ENCODE measurements at regions not wholly inside any gene's neighbourhood (a gene's known extent, or its start where the extent isn't known, plus 50 kb on each side); places are given as distances from the start of the nearest gene placed in this dataset.
"Not testable (repeated sequence)": the region's sequence is repeated elsewhere in the genome, so short reads cannot be mapped to it uniquely, and the experiment has no call there.

DNA sequence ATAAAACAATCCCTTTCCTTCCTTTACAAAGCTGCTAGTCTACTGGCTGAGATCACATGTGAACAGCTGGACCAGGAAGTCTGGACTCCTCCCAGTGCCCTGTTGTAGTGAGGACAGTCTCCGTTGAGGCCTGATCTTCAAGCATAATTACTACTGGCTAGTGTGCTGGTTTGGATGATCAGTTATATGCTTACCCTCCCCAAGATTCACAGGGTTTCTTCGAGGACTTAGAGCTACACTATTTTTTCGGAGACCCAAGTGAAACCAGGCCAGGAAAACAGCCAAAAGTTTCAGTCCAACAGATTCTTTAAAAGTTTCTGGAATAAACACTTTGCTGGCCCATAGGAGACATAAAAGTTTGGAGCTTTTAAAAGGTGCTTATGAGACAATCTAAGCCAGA, 194.9 kb upstream of the CDH11 start:
- H3K9me3 ChIP-seq (ENCODE audit: control insufficient read depth, low read length) = no peaks in the 10 kb centered on the region
- no peaks in the 10 kb centered on the region for H3K27me3 ChIP-seq (ENCODE audit: control insufficient read depth, insufficient read depth, low read length, poor library complexity, severe bottlenecking)
- no peak overlapping the region for H3K27ac ChIP-seq (ENCODE audit: insufficient read depth, low read depth, low read length, poor library complexity, severe bottlenecking)
- 85 to 95% methylated on average over 3 of the region's 3 CpGs for WGBS, 2 experiments
- H3K4me1 ChIP-seq (ENCODE audit: control insufficient read depth, insufficient read depth, low read length) = peaks cover 15% of the 10 kb centered on the region
- no peak overlapping the region for H3K4me3 ChIP-seq (ENCODE audit: insufficient read depth, low read depth, low read length)
- H3K36me3 ChIP-seq (ENCODE audit: control insufficient read depth, insufficient read depth, low read length) = no peaks in the 10 kb centered on the region

GRCh38 chr16:65315081-65315780, 193.4 kb upstream of the CDH11 start:
- Histone ChIP-seq H3K36me3 (ENCODE audit: control insufficient read depth, insufficient read depth, low read length) (no peaks in the 10 kb centered on the region), H3K4me1 (ENCODE audit: control insufficient read depth, insufficient read depth, low read length) (peaks cover 15% of the 10 kb centered on the region), H3K27me3 (ENCODE audit: control insufficient read depth, insufficient read depth, low read length, poor library complexity, severe bottlenecking) (no peaks in the 10 kb centered on the region), H3K9me3 (ENCODE audit: control insufficient read depth, low read length) (no peaks in the 10 kb centered on the region), H3K27ac (ENCODE audit: insufficient read depth, low read depth, low read length, poor library complexity, severe bottlenecking) (no peak overlapping the region), H3K4me3 (ENCODE audit: insufficient read depth, low read depth, low read length) (no peak overlapping the region)
- 94 to 96% methylated on average over 7 of the region's 7 CpGs for WGBS, 2 experiments

DNA sequence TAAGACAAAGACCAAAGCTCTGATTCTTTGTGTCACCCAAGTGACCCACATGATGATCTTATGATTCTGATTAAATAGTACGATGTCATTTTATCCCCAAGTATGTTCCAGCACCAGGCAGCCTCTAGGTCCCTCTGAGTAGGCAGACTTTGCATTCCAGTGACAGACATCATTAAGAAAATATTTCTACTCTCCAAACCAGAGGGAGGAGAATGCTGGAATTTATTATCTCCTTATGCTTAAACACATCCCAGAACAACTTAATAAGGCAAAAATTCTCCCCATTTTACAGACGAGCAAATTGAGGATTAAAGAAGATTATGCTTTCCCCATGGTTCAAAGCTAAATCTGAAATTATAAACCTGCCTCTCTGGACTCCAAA, 192.8 kb upstream of the CDH11 start:
- WGBS, 2 experiments = 94 to 97% methylated on average over 2 of the region's 2 CpGs
- no peaks in the 10 kb centered on the region for H3K27me3 ChIP-seq (ENCODE audit: control insufficient read depth, insufficient read depth, low read length, poor library complexity, severe bottlenecking)
- no peak overlapping the region for H3K4me3 ChIP-seq (ENCODE audit: insufficient read depth, low read depth, low read length)
- no peaks in the 10 kb centered on the region for H3K9me3 ChIP-seq (ENCODE audit: control insufficient read depth, low read length)
- no peaks in the 10 kb centered on the region for H3K36me3 ChIP-seq (ENCODE audit: control insufficient read depth, insufficient read depth, low read length)
- peaks cover 12% of the 10 kb centered on the region for H3K4me1 ChIP-seq (ENCODE audit: control insufficient read depth, insufficient read depth, low read length)
- H3K27ac ChIP-seq (ENCODE audit: insufficient read depth, low read depth, low read length, poor library complexity, severe bottlenecking) = no peak overlapping the region

GRCh38 chr16:65313936-65314626, 192.2 kb upstream of the CDH11 start:
- Histone ChIP-seq H3K9me3 (ENCODE audit: control insufficient read depth, low read length) (no peaks in the 10 kb centered on the region), H3K36me3 (ENCODE audit: control insufficient read depth, insufficient read depth, low read length) (no peaks in the 10 kb centered on the region), H3K4me3 (ENCODE audit: insufficient read depth, low read depth, low read length) (no peak overlapping the region), H3K27me3 (ENCODE audit: control insufficient read depth, insufficient read depth, low read length, poor library complexity, severe bottlenecking) (no peaks in the 10 kb centered on the region), H3K4me1 (ENCODE audit: control insufficient read depth, insufficient read depth, low read length) (peaks cover 10% of the 10 kb centered on the region), H3K27ac (ENCODE audit: insufficient read depth, low read depth, low read length, poor library complexity, severe bottlenecking) (no peak overlapping the region)
- WGBS, 2 experiments = 90 to 94% methylated on average over 4 to 5 of the region's 5 CpGs

DNA sequence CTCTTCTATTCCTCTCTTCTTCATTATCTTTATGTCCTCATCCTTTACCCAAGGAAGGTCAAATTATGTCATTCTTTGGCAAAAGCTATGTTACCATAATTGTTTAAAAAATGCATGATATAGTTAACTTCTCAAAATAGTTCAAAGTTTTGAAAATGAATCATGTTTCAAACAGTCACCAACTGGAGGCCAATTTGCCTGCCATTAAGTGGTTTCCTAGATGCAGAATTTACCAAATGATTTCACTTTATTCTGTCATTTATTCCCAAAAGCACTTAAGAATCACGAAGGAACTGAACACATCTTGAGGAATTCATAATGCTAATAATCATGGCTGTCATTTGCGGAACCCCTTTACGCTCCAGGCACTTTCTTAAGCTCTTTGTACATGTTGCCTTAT, 190.9 kb upstream of the CDH11 start:
- Histone ChIP-seq H3K4me3 (ENCODE audit: insufficient read depth, low read depth, low read length) (no peak overlapping the region), H3K36me3 (ENCODE audit: control insufficient read depth, insufficient read depth, low read length) (no peaks in the 10 kb centered on the region), H3K27me3 (ENCODE audit: control insufficient read depth, insufficient read depth, low read length, poor library complexity, severe bottlenecking) (no peaks in the 10 kb centered on the region), H3K9me3 (ENCODE audit: control insufficient read depth, low read length) (no peaks in the 10 kb centered on the region), H3K27ac (ENCODE audit: insufficient read depth, low read depth, low read length, poor library complexity, severe bottlenecking) (no peak overlapping the region), H3K4me1 (ENCODE audit: control insufficient read depth, insufficient read depth, low read length) (no peaks in the 10 kb centered on the region)
- 93 to 95% methylated on average over 3 of the region's 3 CpGs for WGBS, 2 experiments

DNA sequence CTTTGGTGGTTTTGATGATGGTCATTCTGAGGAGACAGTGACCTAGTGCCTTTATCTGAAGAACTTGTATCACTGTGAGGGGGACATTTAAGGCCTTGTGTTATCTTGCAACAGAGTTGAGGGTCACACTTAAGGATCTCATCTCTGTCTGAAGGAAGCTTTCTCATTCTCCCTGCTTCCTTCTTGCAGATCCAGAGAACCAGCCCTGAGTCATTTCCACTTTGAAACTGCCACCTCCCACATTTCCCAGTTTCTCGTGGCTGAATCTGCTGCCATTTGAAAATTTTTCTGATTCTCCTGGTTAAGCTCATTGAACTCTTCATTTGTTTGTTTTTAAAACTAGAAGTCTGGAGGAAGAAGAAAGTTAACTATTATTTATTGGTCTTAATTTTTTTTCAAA, 190.2 kb upstream of the CDH11 start:
- H3K27me3 ChIP-seq (ENCODE audit: control insufficient read depth, insufficient read depth, low read length, poor library complexity, severe bottlenecking) = no peaks in the 10 kb centered on the region
- no peak overlapping the region for H3K27ac ChIP-seq (ENCODE audit: insufficient read depth, low read depth, low read length, poor library complexity, severe bottlenecking)
- no peaks in the 10 kb centered on the region for H3K36me3 ChIP-seq (ENCODE audit: control insufficient read depth, insufficient read depth, low read length)
- no peaks in the 10 kb centered on the region for H3K4me1 ChIP-seq (ENCODE audit: control insufficient read depth, insufficient read depth, low read length)
- WGBS, 2 experiments = 75 to 91% methylated on average over 1 of the region's 1 CpG
- H3K4me3 ChIP-seq (ENCODE audit: insufficient read depth, low read depth, low read length) = no peak overlapping the region
- no peaks in the 10 kb centered on the region for H3K9me3 ChIP-seq (ENCODE audit: control insufficient read depth, low read length)

GRCh38 chr16:65310491-65310890, 188.6 kb upstream of the CDH11 start:
- H3K9me3 ChIP-seq (ENCODE audit: control insufficient read depth, low read length); H3K27me3 ChIP-seq (ENCODE audit: control insufficient read depth, insufficient read depth, low read length, poor library complexity, severe bottlenecking); H3K27ac ChIP-seq (ENCODE audit: insufficient read depth, low read depth, low read length, poor library complexity, severe bottlenecking); H3K4me3 ChIP-seq (ENCODE audit: insufficient read depth, low read depth, low read length); H3K4me1 ChIP-seq (ENCODE audit: control insufficient read depth, insufficient read depth, low read length); H3K36me3 ChIP-seq (ENCODE audit: control insufficient read depth, insufficient read depth, low read length): not testable (repeated sequence)
- WGBS, 2 experiments = 92% methylated on average over 1 of the region's 1 CpG

DNA sequence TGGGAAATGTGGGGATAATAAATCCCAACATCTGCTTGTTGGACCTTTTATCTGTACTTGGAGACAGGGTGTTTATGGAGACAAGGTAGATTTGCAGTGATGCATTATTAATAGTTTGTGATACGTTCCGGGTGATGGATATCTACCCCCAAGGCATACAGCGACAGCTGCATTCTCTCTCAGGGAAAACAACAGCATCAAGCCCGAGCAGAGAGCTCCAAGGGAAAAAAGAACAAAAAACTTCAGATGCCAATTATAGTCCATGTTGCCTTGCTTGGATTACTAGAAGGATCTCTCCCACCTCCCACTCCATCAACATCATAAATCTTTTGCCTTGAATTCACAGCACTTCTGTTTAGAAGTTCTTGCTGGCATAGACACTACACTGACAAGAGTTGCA, 187.5 kb upstream of the CDH11 start:
- H3K27me3 ChIP-seq (ENCODE audit: control insufficient read depth, insufficient read depth, low read length, poor library complexity, severe bottlenecking) = no peaks in the 10 kb centered on the region
- WGBS, 2 experiments = 86 to 91% methylated on average over 4 of the region's 4 CpGs
- peaks cover 7% of the 10 kb centered on the region for H3K4me1 ChIP-seq (ENCODE audit: control insufficient read depth, insufficient read depth, low read length)
- H3K9me3 ChIP-seq (ENCODE audit: control insufficient read depth, low read length) = no peaks in the 10 kb centered on the region
- H3K27ac ChIP-seq (ENCODE audit: insufficient read depth, low read depth, low read length, poor library complexity, severe bottlenecking) = no peak overlapping the region
- H3K36me3 ChIP-seq (ENCODE audit: control insufficient read depth, insufficient read depth, low read length) = no peaks in the 10 kb centered on the region
- H3K4me3 ChIP-seq (ENCODE audit: insufficient read depth, low read depth, low read length) = no peak overlapping the region

- H3K4me3 ChIP-seq (ENCODE audit: insufficient read depth, low read depth, low read length) = no peak overlapping the region
- WGBS, 2 experiments = 88 to 97% methylated on average over 2 of the region's 2 CpGs
- no peak overlapping the region for H3K27ac ChIP-seq (ENCODE audit: insufficient read depth, low read depth, low read length, poor library complexity, severe bottlenecking)
Measured at GRCh38 chr16:65308506-65308905, 186.6 kb upstream of the CDH11 start.

DNA sequence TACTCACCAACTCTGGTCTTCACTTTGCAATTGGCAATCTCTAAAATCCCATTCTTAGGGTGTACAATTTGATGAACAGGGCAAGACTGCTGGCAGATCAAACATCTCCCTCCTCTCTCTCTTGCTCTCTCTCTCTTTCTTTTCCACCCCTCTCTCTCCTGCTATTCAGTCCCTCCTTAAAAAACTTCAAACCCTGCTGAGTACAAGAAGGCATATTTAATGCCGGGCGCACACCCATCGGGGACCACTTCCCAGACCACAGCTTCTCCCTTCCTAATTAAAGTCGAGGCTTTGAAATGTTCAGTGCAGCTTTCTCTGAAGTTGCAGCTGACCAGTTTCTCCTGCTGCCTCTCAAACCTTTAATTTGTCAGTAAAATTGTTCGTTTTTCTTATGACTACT, 185.4 kb upstream of the CDH11 start:
- Histone ChIP-seq H3K4me3 (ENCODE audit: insufficient read depth, low read depth, low read length) (no peak overlapping the region), H3K27me3 (ENCODE audit: control insufficient read depth, insufficient read depth, low read length, poor library complexity, severe bottlenecking) (no peaks in the 10 kb centered on the region), H3K27ac (ENCODE audit: insufficient read depth, low read depth, low read length, poor library complexity, severe bottlenecking) (no peak overlapping the region), H3K9me3 (ENCODE audit: control insufficient read depth, low read length) (no peaks in the 10 kb centered on the region), H3K36me3 (ENCODE audit: control insufficient read depth, insufficient read depth, low read length) (no peaks in the 10 kb centered on the region), H3K4me1 (ENCODE audit: control insufficient read depth, insufficient read depth, low read length) (peaks cover 7% of the 10 kb centered on the region)
- WGBS, 2 experiments = 90 to 95% methylated on average over 5 of the region's 5 CpGs

More at GRCh38 chr16:65308506-65308905, 186.6 kb upstream of the CDH11 start:
- Histone ChIP-seq H3K9me3 (ENCODE audit: control insufficient read depth, low read length) (no peaks in the 10 kb centered on the region), H3K4me1 (ENCODE audit: control insufficient read depth, insufficient read depth, low read length) (peaks cover 7% of the 10 kb centered on the region), H3K27me3 (ENCODE audit: control insufficient read depth, insufficient read depth, low read length, poor library complexity, severe bottlenecking) (no peaks in the 10 kb centered on the region), H3K36me3 (ENCODE audit: control insufficient read depth, insufficient read depth, low read length) (no peaks in the 10 kb centered on the region)

Measured in ectodermal cell (in vitro differentiated cells).